Astrocyte (in vitro differentiated cells and primary cell): ENCODE measurements at regions not wholly inside any gene's neighbourhood (a gene's known extent, or its start where the extent isn't known, plus 50 kb on each side); places are given as distances from the start of the nearest gene placed in this dataset.

Source experiments
- CTCF ChIP-seq: IDR thresholded peaks from 2 replicates; pipeline ENCODE4 v1.5.1; 2011; ENCODE audit warnings: low read depth, mild to moderate bottlenecking, inconsistent platforms, low read length, moderate library complexity; ENCODE audit not compliant: insufficient read depth
- EZH2 ChIP-seq: IDR thresholded peaks from 2 replicates; pipeline ENCODE4 v1.6.1; 2012; ENCODE audit warnings: mild to moderate bottlenecking, low read length, inconsistent platforms; ENCODE audit not compliant: insufficient read depth

GRCh38 chr4:120209706-120210105, 143.1 kb upstream of the MAD2L1 start:
- TF ChIP-seq CTCF (no peak), EZH2 (no peak)
